Activated CD4-positive, alpha-beta T cell treated with anti-CD3 and anti-CD28 coated beads, Interleukin-2, Interleukin-6, amounts not matched to agents 100 ng/mL and 50 ng/mL, durations not matched to agents 16 hours and 8 hours (primary cell): ENCODE measurements at regions not wholly inside any gene's neighbourhood (a gene's known extent, or its start where the extent isn't known, plus 50 kb on each side); places are given as distances from the start of the nearest gene placed in this dataset.
"Not testable (repeated sequence)": the region's sequence is repeated elsewhere in the genome, so short reads cannot be mapped to it uniquely, and the experiment has no call there.

Experiments
- DNase-seq: peaks from one replicate; pipeline ENCODE4 v3.0.0-alpha.2; 2020

- DNase-seq, result no peak
Measured at GRCh38 chr5:124044613-124045012, 532.6 kb downstream of the CSNK1G3 start.

- DNase-seq, result no peak
Measured at GRCh38 chr5:124043456-124043855, 531.5 kb downstream of the CSNK1G3 start.

- DNase-seq, result no peak
Measured at GRCh38 chr5:124040799-124041198, 528.8 kb downstream of the CSNK1G3 start.

- no peak for DNase-seq
Measured at GRCh38 chr5:124039410-124039809, 527.4 kb downstream of the CSNK1G3 start.

- DNase-seq, result no peak
Measured at GRCh38 chr5:124036786-124037185, 524.8 kb downstream of the CSNK1G3 start.

GRCh38 chr5:124034963-124035362 is 523.0 kb downstream of the CSNK1G3 start:
- no peak for DNase-seq

GRCh38 chr5:124034083-124034700 is 522.2 kb downstream of the CSNK1G3 start:
- DNase-seq, result no peak

- DNase-seq, result no peak
Measured at GRCh38 chr5:124030043-124030491, 518.1 kb downstream of the CSNK1G3 start.

- DNase-seq, result no peak
Measured at GRCh38 chr5:124027441-124027840, 515.5 kb downstream of the CSNK1G3 start.

GRCh38 chr5:124025306-124025845 is 513.4 kb downstream of the CSNK1G3 start:
- DNase-seq, result no peak

- no peak for DNase-seq
Measured at GRCh38 chr5:124022966-124023365, 511.0 kb downstream of the CSNK1G3 start.

- DNase-seq, result no peak
Measured at GRCh38 chr5:124021776-124022175, 509.8 kb downstream of the CSNK1G3 start.

- no peak for DNase-seq
Measured at GRCh38 chr5:124021066-124021641, 509.2 kb downstream of the CSNK1G3 start.

GRCh38 chr5:124017321-124017720 is 505.3 kb downstream of the CSNK1G3 start:
- DNase-seq, result not testable (repeated sequence)

GRCh38 chr5:124007675-124008398 is 495.9 kb downstream of the CSNK1G3 start:
- no peak for DNase-seq

- DNase-seq, result no peak
Measured at GRCh38 chr5:124001036-124001615, 489.1 kb downstream of the CSNK1G3 start.

GRCh38 chr5:124000538-124000937 is 488.6 kb downstream of the CSNK1G3 start:
- DNase-seq, result no peak

- no peak for DNase-seq
Measured at GRCh38 chr5:123997462-123998215, 485.7 kb downstream of the CSNK1G3 start.

GRCh38 chr5:123997064-123997461 is 485.1 kb downstream of the CSNK1G3 start:
- DNase-seq, result no peak

GRCh38 chr5:123992641-123993040 is 480.7 kb downstream of the CSNK1G3 start:
- no peak for DNase-seq

- no peak for DNase-seq
Measured at GRCh38 chr5:123987956-123988355, 476.0 kb downstream of the CSNK1G3 start.

- DNase-seq, result no peak
Measured at GRCh38 chr5:123976379-123977033, 464.5 kb downstream of the CSNK1G3 start.
